ENCODE measurements at regions not wholly inside any gene's neighbourhood (a gene's known extent, or its start where the extent isn't known, plus 50 kb on each side); places are given as distances from the start of the nearest gene placed in this dataset.

GRCh38 chr5:86507574-86507973, 110.2 kb upstream of the COX7C start:
- peak; percentile 60 for FAIRE-seq
- in situ Hi-C loops (cut with MboI), result no loop called here
- Histone ChIP-seq H3K79me2 (ENCODE audit: control insufficient read depth, insufficient read depth, low read length) (no peaks in the 10 kb centered on the region; the same call in 1 of the 3 replicates), H4K20me1 (replicated peaks; ENCODE audit: control insufficient read depth, insufficient read depth, low read length) (no peaks in the 10 kb centered on the region), H3K27ac (ENCODE audit: extremely low read depth, low read depth, low read length) (no peak overlapping the region), H3K9me3 (replicated peaks; ENCODE audit: control insufficient read depth, insufficient read depth, low read depth, low read length) (no peaks in the 10 kb centered on the region), H3K4me3 (no peak overlapping the region), H3K9me1 (ENCODE audit: control insufficient read depth, insufficient read depth, low read length) (no peaks in the 10 kb centered on the region), H2AFZ (ENCODE audit: low read depth, low read length) (no peak overlapping the region), H3K36me3 (ENCODE audit: control insufficient read depth, insufficient read depth, low read length) (no peaks in the 10 kb centered on the region), H3K9ac (ENCODE audit: insufficient read depth in 1 of 2, low read depth in 2 of 2, low read length in 2 of 2) (no peak overlapping the region), H3K4me2 (ENCODE audit: insufficient read depth, low read length) (no peak overlapping the region), H3K27me3 (ENCODE audit: control insufficient read depth in 2 of 2, insufficient read depth in 2 of 2, low read length in 2 of 2) (no peaks in the 10 kb centered on the region), H3K4me1 (replicated peaks in 1 of 2; ENCODE audit: control insufficient read depth in 2 of 2, insufficient read depth in 2 of 2, low read length in 2 of 2) (peaks cover 4 to 19% of the 10 kb centered on the region in 2 experiments; a peak in 2 of 5 replicates)
- CTCF ChIA-PET (ENCODE audit: low intra/inter-chr PET ratio), result no interaction called here
- no peak for ATAC-seq
- intact Hi-C loops (cut with micrococcal nuclease), result loop anchor here (5.0 kb wide), 1 partner anchor 65 kb away; no protein-coding TSS in a partner anchor
- POLR2A ChIA-PET, result interaction anchor here (1.2 to 3.3 kb wide), 2 partner anchors 19 to 105 kb away, joined by 3 to 11 read pairs; no protein-coding TSS in a partner anchor
- DNase-seq (ENCODE audit: extremely low read depth in 1 of 4, low spot score in 3 of 4), result peak in 1 of 4 experiments; percentile 14
- WGBS (ENCODE audit: insufficient coverage, low coverage, missing lambda C conversion rate), result 77% methylated on average over 4 of the region's 4 CpGs
- BruUV-seq (replicated peaks), result no TSS peak
- TF ChIP-seq MAFG (tag; conservative IDR thresholded peaks at IDR 0.05) (peak; percentile 79), SIN3B (IDR thresholded peaks at IDR 0.05; ENCODE audit: low read depth) (no peak), ZNF282 (CRISPR knock-in tag; IDR thresholded peaks at IDR 0.05) (no peak), FOSL1 (tag; conservative IDR thresholded peaks at IDR 0.05) (peak; percentile 30; the same call in 1 of the 2 replicates), BHLHE40 (IDR thresholded peaks at IDR 0.05; ENCODE audit: low read length) (no peak), MED1 (CRISPR knock-in tag; IDR thresholded peaks at IDR 0.05; ENCODE audit: borderline replicate concordance) (no peak), ZNF121 (CRISPR knock-in tag; conservative IDR thresholded peaks at IDR 0.05) (no peak), ZNF518B (CRISPR knock-in tag; IDR thresholded peaks at IDR 0.05) (no peak), ERF (CRISPR knock-in tag; IDR thresholded peaks at IDR 0.05) (no peak), CBX2 (IDR thresholded peaks at IDR 0.05; ENCODE audit: insufficient read depth, low read length, poor library complexity, severe bottlenecking) (no peak), ZFP30 (CRISPR knock-in tag; IDR thresholded peaks at IDR 0.05; ENCODE audit: borderline replicate concordance) (no peak), PYGO2 (tag; IDR thresholded peaks at IDR 0.05) (no peak), HNRNPH1 (optimal IDR thresholded peaks at IDR 0.05; ENCODE audit: low read depth, low read length) (no peak), HINFP (tag; conservative IDR thresholded peaks at IDR 0.05; ENCODE audit: low read depth) (no peak), ZNF12 (CRISPR knock-in tag; IDR thresholded peaks at IDR 0.05) (no peak), SMARCA4 (IDR thresholded peaks at IDR 0.05) (no peak), ZBTB49 (CRISPR knock-in tag; IDR thresholded peaks at IDR 0.05; ENCODE audit: borderline replicate concordance) (no peak)
